ENCODE measurements at regions not wholly inside any gene's neighbourhood (a gene's known extent, or its start where the extent isn't known, plus 50 kb on each side); places are given as distances from the start of the nearest gene placed in this dataset.

- H3K36me3 ChIP-seq (ENCODE audit: control insufficient read depth in 3 of 3, insufficient read depth in 2 of 3, low read depth in 1 of 3, low read length in 3 of 3), result no peaks in the 10 kb centered on the region
- no peaks in the 10 kb centered on the region for H3K4me1 ChIP-seq (ENCODE audit: control insufficient read depth in 3 of 3, insufficient read depth in 2 of 3, low read depth in 1 of 3, low read length in 2 of 3)
- no peak for DNase-seq
- H3K27ac ChIP-seq (ENCODE audit: low read depth in 1 of 3, low read length in 2 of 3), result no peak overlapping the region
- no peaks in the 10 kb centered on the region for H3K9me3 ChIP-seq (ENCODE audit: control insufficient read depth in 2 of 2, insufficient read depth in 1 of 2, low read depth in 1 of 2, low read length in 1 of 2)
- WGBS, 3 donors, result 69 to 77% (median 74%) methylated on average over 4 of the region's 4 CpGs
- H3K27me3 ChIP-seq (ENCODE audit: control insufficient read depth in 3 of 3, insufficient read depth in 3 of 3, low read length in 3 of 3), result no peaks in the 10 kb centered on the region
- FAIRE-seq, result no peak
- no peak overlapping the region for H3K4me3 ChIP-seq (ENCODE audit: low read depth in 1 of 3, low read length in 3 of 3)
Observed at GRCh38 chr7:120028636-120029035, 244.3 kb upstream of the KCND2 start.

GRCh38 chr7:120030876-120031275 lies 242.1 kb upstream of the KCND2 start:
- WGBS, 3 donors, result 69 to 77% (median 76%) methylated on average over 1 of the region's 1 CpG
- H3K27me3 ChIP-seq (ENCODE audit: control insufficient read depth in 3 of 3, insufficient read depth in 3 of 3, low read length in 3 of 3), result no peaks in the 10 kb centered on the region
- H3K4me3 ChIP-seq (ENCODE audit: low read depth in 1 of 3, low read length in 3 of 3), result no peak overlapping the region
- DNase-seq, result no peak
- H3K27ac ChIP-seq (ENCODE audit: low read depth in 1 of 3, low read length in 2 of 3), result no peak overlapping the region
- H3K36me3 ChIP-seq (ENCODE audit: control insufficient read depth in 3 of 3, insufficient read depth in 2 of 3, low read depth in 1 of 3, low read length in 3 of 3), result no peaks in the 10 kb centered on the region
- H3K4me1 ChIP-seq (ENCODE audit: control insufficient read depth in 3 of 3, insufficient read depth in 2 of 3, low read depth in 1 of 3, low read length in 2 of 3), result no peaks in the 10 kb centered on the region
- FAIRE-seq, result no peak
- H3K9me3 ChIP-seq (ENCODE audit: control insufficient read depth in 2 of 2, insufficient read depth in 1 of 2, low read depth in 1 of 2, low read length in 1 of 2), result no peaks in the 10 kb centered on the region

GRCh38 chr7:120033114-120033513 lies 239.9 kb upstream of the KCND2 start:
- FAIRE-seq (no peak), DNase-seq (no peak)
- no peak overlapping the region for H3K27ac ChIP-seq (ENCODE audit: low read depth in 1 of 3, low read length in 2 of 3)
- no peaks in the 10 kb centered on the region for H3K36me3 ChIP-seq (ENCODE audit: control insufficient read depth in 3 of 3, insufficient read depth in 2 of 3, low read depth in 1 of 3, low read length in 3 of 3)
- H3K27me3 ChIP-seq (ENCODE audit: control insufficient read depth in 3 of 3, insufficient read depth in 3 of 3, low read length in 3 of 3), result no peaks in the 10 kb centered on the region
- WGBS, 3 donors, result 55 to 63% (median 56%) methylated on average over 2 of the region's 2 CpGs
- H3K4me3 ChIP-seq (ENCODE audit: low read depth in 1 of 3, low read length in 3 of 3), result no peak overlapping the region
- H3K4me1 ChIP-seq (ENCODE audit: control insufficient read depth in 3 of 3, insufficient read depth in 2 of 3, low read depth in 1 of 3, low read length in 2 of 3), result no peaks in the 10 kb centered on the region
- H3K9me3 ChIP-seq (ENCODE audit: control insufficient read depth in 2 of 2, insufficient read depth in 1 of 2, low read depth in 1 of 2, low read length in 1 of 2), result peaks cover 0 to under 1% of the 10 kb centered on the region in 2 donors

- no peaks in the 10 kb centered on the region for H3K4me1 ChIP-seq (ENCODE audit: control insufficient read depth in 3 of 3, insufficient read depth in 2 of 3, low read depth in 1 of 3, low read length in 2 of 3)
- DNase-seq (no peak), FAIRE-seq (no peak)
- H3K27ac ChIP-seq (ENCODE audit: low read depth in 1 of 3, low read length in 2 of 3), result no peak overlapping the region
- no peaks in the 10 kb centered on the region for H3K27me3 ChIP-seq (ENCODE audit: control insufficient read depth in 3 of 3, insufficient read depth in 3 of 3, low read length in 3 of 3)
- no peak overlapping the region for H3K4me3 ChIP-seq (ENCODE audit: low read depth in 1 of 3, low read length in 3 of 3)
- no peaks in the 10 kb centered on the region for H3K36me3 ChIP-seq (ENCODE audit: control insufficient read depth in 3 of 3, insufficient read depth in 2 of 3, low read depth in 1 of 3, low read length in 3 of 3)
- peaks cover 0 to 6% of the 10 kb centered on the region in 2 donors for H3K9me3 ChIP-seq (ENCODE audit: control insufficient read depth in 2 of 2, insufficient read depth in 1 of 2, low read depth in 1 of 2, low read length in 1 of 2)
- 86 to 97% (median 92%) methylated on average over 2 of the region's 2 CpGs for WGBS, 3 donors
Observed at GRCh38 chr7:120039138-120039537, 233.8 kb upstream of the KCND2 start.

- H3K9me3 ChIP-seq (ENCODE audit: control insufficient read depth in 2 of 2, insufficient read depth in 1 of 2, low read depth in 1 of 2, low read length in 1 of 2), result peaks cover 0 to 6% of the 10 kb centered on the region in 2 donors
- no peak overlapping the region for H3K4me3 ChIP-seq (ENCODE audit: low read depth in 1 of 3, low read length in 3 of 3)
- H3K4me1 ChIP-seq (ENCODE audit: control insufficient read depth in 3 of 3, insufficient read depth in 2 of 3, low read depth in 1 of 3, low read length in 2 of 3), result no peaks in the 10 kb centered on the region
- H3K27ac ChIP-seq (ENCODE audit: low read depth in 1 of 3, low read length in 2 of 3), result no peak overlapping the region
- DNase-seq (no peak), FAIRE-seq (no peak)
- H3K36me3 ChIP-seq (ENCODE audit: control insufficient read depth in 3 of 3, insufficient read depth in 2 of 3, low read depth in 1 of 3, low read length in 3 of 3), result no peaks in the 10 kb centered on the region
- no peaks in the 10 kb centered on the region for H3K27me3 ChIP-seq (ENCODE audit: control insufficient read depth in 3 of 3, insufficient read depth in 3 of 3, low read length in 3 of 3)
Observed at GRCh38 chr7:120041798-120042197, 231.2 kb upstream of the KCND2 start.

GRCh38 chr7:120043250-120043649 lies 229.7 kb upstream of the KCND2 start:
- H3K27ac ChIP-seq (ENCODE audit: low read depth in 1 of 3, low read length in 2 of 3), result no peak overlapping the region
- H3K27me3 ChIP-seq (ENCODE audit: control insufficient read depth in 3 of 3, insufficient read depth in 3 of 3, low read length in 3 of 3), result no peaks in the 10 kb centered on the region
- peaks cover 0 to 4% of the 10 kb centered on the region in 2 donors for H3K9me3 ChIP-seq (ENCODE audit: control insufficient read depth in 2 of 2, insufficient read depth in 1 of 2, low read depth in 1 of 2, low read length in 1 of 2)
- DNase-seq (no peak), FAIRE-seq (no peak)
- no peak overlapping the region for H3K4me3 ChIP-seq (ENCODE audit: low read depth in 1 of 3, low read length in 3 of 3)
- H3K4me1 ChIP-seq (ENCODE audit: control insufficient read depth in 3 of 3, insufficient read depth in 2 of 3, low read depth in 1 of 3, low read length in 2 of 3), result no peaks in the 10 kb centered on the region
- H3K36me3 ChIP-seq (ENCODE audit: control insufficient read depth in 3 of 3, insufficient read depth in 2 of 3, low read depth in 1 of 3, low read length in 3 of 3), result no peaks in the 10 kb centered on the region
- WGBS, 3 donors, result 31 to 59% (median 32%) methylated on average over 2 of the region's 2 CpGs

- no peak for FAIRE-seq
- H3K27ac ChIP-seq (ENCODE audit: low read depth in 1 of 3, low read length in 2 of 3), result no peak overlapping the region
Observed at GRCh38 chr7:120052884-120053382, 220.0 kb upstream of the KCND2 start.

GRCh38 chr7:120053390-120053961 lies 219.5 kb upstream of the KCND2 start:
- DNase-seq, result no peak
- WGBS, 3 donors, result 55 to 62% (median 58%) methylated on average over 5 of the region's 5 CpGs

More at GRCh38 chr7:120052884-120053382, 220.0 kb upstream of the KCND2 start:
- Histone ChIP-seq H3K9me3 (ENCODE audit: control insufficient read depth in 2 of 2, insufficient read depth in 1 of 2, low read depth in 1 of 2, low read length in 1 of 2) (peaks cover 0 to 5% of the 10 kb centered on the region in 2 donors), H3K4me1 (ENCODE audit: control insufficient read depth in 3 of 3, insufficient read depth in 2 of 3, low read depth in 1 of 3, low read length in 2 of 3) (no peaks in the 10 kb centered on the region), H3K4me3 (ENCODE audit: low read depth in 1 of 3, low read length in 3 of 3) (no peak overlapping the region), H3K27me3 (ENCODE audit: control insufficient read depth in 3 of 3, insufficient read depth in 3 of 3, low read length in 3 of 3) (no peaks in the 10 kb centered on the region), H3K36me3 (ENCODE audit: control insufficient read depth in 3 of 3, insufficient read depth in 2 of 3, low read depth in 1 of 3, low read length in 3 of 3) (no peaks in the 10 kb centered on the region)
- WGBS, 3 donors, result 54 to 61% (median 56%) methylated on average over 9 of the region's 9 CpGs
- DNase-seq, result no peak

More at GRCh38 chr7:120053390-120053961, 219.5 kb upstream of the KCND2 start:
- no peak for FAIRE-seq
- no peaks in the 10 kb centered on the region for H3K36me3 ChIP-seq (ENCODE audit: control insufficient read depth in 3 of 3, insufficient read depth in 2 of 3, low read depth in 1 of 3, low read length in 3 of 3)
- no peak overlapping the region for H3K27ac ChIP-seq (ENCODE audit: low read depth in 1 of 3, low read length in 2 of 3)
- no peaks in the 10 kb centered on the region for H3K4me1 ChIP-seq (ENCODE audit: control insufficient read depth in 3 of 3, insufficient read depth in 2 of 3, low read depth in 1 of 3, low read length in 2 of 3)
- peaks cover 0 to 5% of the 10 kb centered on the region in 2 donors for H3K9me3 ChIP-seq (ENCODE audit: control insufficient read depth in 2 of 2, insufficient read depth in 1 of 2, low read depth in 1 of 2, low read length in 1 of 2)
- H3K27me3 ChIP-seq (ENCODE audit: control insufficient read depth in 3 of 3, insufficient read depth in 3 of 3, low read length in 3 of 3), result no peaks in the 10 kb centered on the region
- H3K4me3 ChIP-seq (ENCODE audit: low read depth in 1 of 3, low read length in 3 of 3), result no peak overlapping the region

Measured in small intestine (tissue), 7 donors.